GM12872 (cell line): ENCODE measurements at regions not wholly inside any gene's neighbourhood (a gene's known extent, or its start where the extent isn't known, plus 50 kb on each side); places are given as distances from the start of the nearest gene placed in this dataset.
A peak's percentile ranks its signal among the peaks of the same experiment; 100 is the strongest.

Experiments
- TF ChIP-seq, protein P1 (sequence below): IDR thresholded peaks from 3 replicates; pipeline ENCODE4 v1.5.1; 2011; ENCODE audit warnings: low read depth, mild to moderate bottlenecking, low read length, moderate library complexity; ENCODE audit not compliant: insufficient read depth

- TF ChIP-seq, protein P1, sequence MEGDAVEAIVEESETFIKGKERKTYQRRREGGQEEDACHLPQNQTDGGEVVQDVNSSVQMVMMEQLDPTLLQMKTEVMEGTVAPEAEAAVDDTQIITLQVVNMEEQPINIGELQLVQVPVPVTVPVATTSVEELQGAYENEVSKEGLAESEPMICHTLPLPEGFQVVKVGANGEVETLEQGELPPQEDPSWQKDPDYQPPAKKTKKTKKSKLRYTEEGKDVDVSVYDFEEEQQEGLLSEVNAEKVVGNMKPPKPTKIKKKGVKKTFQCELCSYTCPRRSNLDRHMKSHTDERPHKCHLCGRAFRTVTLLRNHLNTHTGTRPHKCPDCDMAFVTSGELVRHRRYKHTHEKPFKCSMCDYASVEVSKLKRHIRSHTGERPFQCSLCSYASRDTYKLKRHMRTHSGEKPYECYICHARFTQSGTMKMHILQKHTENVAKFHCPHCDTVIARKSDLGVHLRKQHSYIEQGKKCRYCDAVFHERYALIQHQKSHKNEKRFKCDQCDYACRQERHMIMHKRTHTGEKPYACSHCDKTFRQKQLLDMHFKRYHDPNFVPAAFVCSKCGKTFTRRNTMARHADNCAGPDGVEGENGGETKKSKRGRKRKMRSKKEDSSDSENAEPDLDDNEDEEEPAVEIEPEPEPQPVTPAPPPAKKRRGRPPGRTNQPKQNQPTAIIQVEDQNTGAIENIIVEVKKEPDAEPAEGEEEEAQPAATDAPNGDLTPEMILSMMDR, result no peak
These were observed 213.7 kb upstream of the GALNT5 start for GRCh38 chr2:157043786-157044185.

DNA sequence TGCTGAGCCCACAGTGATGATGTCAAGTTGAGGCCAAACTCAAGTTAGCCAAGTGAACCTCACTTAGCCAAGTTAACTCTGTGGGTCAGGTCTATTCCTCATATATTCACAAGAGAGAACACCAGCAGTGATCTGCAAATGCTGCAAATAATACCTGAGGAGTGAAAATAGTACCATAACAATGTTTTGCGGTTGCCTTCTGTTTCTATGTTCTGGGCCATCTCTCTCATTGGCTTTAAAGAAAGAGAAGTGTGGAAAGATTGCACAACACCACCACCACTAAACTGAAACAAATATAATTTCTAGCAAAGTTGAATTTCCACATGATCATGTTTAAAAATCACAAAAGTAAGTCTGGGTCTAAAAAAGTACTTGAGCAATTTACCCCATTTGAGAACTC, 211.1 kb upstream of the GALNT5 start:
- TF ChIP-seq, protein P1, result no peak

DNA sequence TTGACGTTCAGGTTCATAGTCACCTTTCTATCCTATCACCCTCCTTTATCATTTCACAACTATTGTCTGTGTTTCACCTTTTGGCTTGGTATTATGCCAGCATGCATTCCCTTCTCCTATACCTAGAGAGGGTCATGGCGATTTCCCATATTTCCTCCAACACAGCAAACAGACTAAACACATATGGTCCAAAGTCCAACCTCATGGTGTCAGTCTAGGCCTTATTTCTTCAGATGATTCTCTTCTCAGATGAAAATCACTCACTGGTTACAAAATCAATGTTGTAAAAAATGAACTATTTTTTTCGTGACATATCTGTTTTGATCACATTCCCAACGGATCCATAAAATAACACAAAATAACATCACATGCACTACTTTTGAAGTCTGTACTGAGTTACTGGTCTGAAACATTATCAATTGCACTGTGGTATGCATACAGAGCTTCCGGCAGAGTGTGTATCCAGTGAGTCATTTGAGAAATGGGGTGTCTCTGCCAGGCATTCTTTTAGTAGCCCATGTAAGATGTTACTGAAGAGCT, 204.8 kb upstream of the GALNT5 start:
- TF ChIP-seq, protein P1, result no peak

DNA sequence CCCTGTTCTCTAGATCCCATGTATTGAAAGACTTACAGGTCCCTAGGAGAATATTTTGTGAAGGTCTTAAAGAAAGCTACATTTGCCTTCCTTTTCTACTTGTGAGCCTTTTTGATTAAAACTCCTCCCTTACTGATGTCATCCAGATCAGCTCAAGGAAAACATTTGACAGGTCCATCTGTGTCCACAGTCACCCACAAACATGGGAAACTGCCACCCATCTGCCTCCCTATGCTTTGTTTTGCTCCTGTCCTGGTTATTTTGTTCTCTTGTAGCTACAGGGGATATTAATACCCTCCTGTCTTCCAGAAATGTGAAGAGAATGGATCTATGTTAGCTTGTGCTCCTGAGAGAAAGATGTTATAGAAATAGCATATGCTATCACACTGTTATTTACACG, 203.6 kb upstream of the GALNT5 start:
- TF ChIP-seq, protein P1, result no peak

DNA sequence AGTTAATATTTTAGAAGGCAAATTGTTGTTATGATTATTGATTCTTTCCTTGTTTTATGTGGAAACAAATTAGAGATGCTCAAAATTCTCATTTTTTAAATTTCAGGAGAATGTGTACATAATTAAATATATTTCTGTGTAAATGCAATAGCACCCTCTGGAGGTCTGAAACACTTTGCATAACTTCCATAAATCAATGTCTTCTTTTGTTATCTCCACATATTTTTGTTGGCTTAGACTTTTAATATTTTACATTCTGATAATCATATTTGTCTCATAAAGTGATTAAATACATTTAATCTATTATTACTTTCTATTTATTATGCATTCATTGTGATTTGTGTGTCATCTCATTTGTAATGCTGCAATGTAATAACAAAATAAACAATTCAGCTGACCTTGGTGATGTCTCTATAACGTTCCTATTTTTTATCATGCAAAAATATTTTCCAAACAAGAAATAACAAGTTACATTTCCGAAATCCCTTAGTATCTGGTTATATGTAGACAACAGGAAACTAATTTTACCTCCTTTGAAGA, 201.8 kb upstream of the GALNT5 start:
- TF ChIP-seq, protein P1, result peak; percentile 24; the same call in 1 of the 3 replicates

DNA sequence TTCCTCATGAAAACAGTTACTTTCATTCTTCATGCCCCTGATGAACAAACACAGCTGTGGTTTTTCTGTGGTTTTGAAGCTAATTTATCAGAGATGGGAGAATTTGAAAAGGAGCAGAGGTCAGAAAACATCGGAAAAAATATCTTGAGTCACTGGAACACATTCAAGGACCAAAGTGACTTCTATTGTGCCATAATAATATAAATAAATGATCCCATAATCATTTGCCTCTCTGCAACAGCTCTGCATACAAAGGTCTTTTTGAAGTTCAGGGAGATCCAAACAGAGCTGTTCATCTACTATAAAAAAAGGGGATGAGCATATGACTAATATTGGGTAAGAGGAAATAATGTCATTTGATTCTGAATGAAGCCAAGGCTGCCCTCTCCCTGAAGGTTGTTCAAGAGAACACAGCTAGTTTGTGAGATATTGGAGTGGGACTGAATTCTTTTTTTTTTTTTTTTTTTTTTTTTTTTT, 201.3 kb upstream of the GALNT5 start:
- TF ChIP-seq, protein P1, result no peak

DNA sequence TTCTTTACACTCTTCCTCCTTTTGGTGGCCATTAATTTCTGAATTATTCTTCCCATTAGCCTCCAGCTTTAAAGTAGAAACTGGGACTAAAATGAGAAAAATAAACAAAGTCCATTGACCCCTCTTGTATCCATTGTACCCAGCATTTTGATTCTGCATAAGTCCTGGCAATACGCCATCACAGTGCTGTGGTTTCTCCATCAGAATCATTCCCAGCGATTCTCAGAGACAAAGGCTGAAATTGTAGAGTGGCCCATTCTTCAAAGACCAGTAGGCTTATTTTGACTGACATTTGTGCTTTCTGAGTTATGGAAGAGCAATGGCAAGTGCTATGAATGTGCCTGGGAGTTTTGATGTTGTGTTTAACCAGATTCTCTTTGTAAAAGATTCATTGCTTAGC, 199.3 kb upstream of the GALNT5 start:
- TF ChIP-seq, protein P1, result no peak
